ENCODE measurements at regions not wholly inside any gene's neighbourhood (a gene's known extent, or its start where the extent isn't known, plus 50 kb on each side); places are given as distances from the start of the nearest gene placed in this dataset.

DNA sequence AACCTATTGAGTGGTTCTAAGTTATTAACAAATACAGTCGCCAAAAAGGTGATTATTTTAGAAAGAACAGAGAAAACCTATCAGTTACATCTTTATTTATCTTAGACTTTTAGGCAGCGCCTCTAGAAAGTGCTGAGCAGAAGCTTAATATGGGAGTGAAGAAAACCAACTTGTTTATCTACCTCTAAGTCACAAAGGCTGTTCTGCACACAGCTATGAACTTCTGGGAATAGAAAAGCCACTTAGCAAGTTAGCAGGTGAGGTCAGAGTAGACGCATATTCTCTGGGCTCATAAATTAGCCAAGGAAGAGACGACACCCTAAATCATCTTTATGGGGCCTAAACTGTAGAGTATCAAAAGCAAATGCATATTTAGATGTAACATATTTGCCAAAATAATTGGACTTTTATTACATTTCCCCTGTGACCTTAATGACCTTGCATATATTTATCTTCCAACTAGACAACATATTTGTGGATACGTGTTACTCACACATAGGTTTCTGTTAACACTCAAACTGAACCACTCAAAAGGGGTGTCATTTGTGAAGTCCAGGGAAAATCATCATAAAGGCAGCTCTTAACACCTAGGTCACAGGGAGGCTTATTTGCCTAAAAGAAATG, 267.1 kb downstream of the ADGB start:
- no peak for DNase-seq

DNA sequence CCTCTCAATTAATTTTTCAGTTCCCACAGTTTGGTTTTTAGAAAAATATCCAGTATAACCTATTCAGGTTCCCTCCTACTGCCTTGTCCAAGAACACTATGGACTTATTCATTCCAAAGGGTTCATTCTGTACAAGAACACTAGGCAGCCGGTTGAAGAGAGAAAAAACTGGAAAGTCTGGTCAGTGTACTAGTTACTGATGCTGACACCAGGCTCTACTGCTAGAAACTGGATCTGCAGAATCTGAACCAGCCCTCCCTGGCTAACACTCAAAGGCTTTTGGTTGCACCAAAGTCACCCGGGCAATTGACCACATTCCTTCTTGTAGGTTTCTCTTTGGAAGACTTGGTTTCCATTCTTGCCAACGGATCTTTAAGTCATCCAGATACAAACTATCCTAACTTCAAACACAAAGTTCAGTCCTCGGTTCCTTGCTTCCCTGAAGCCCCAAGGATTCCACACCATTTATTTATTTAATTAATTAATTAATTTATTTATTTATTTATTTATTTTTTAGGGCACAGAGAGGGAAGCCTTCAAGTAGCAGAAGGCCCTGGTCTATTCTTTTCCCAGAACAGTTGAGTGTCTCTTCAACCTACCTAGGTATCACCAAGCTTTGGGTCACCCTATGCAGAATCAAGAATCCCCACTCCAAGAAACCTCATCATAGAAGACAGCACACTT, 268.1 kb downstream of the ADGB start:
- no peak for DNase-seq

DNA sequence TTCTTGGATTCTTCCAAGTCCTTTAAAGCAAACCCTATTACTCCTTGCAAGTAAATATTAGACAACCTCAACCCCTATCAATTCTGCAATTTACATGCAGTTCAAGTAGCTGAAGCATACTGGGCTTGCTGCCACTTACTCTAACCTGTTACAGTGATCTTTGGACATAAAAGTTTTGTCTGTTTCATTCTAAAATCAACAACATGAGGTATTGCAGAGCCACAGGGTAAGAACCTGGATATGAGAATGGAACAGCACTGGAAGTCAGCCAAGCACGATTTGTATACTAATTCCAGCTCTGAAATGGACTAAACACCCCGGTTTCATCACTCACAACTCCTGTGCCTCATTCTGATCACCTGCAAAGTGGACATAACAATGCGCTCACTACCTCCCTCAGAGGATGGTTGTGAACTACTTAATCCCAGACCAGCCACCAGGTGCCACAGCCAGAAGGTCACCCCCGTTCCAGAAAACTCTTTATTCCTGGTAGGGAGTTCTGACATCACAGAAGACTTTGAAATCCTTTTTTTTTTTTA, 270.0 kb downstream of the ADGB start:
- DNase-seq = no peak

DNA sequence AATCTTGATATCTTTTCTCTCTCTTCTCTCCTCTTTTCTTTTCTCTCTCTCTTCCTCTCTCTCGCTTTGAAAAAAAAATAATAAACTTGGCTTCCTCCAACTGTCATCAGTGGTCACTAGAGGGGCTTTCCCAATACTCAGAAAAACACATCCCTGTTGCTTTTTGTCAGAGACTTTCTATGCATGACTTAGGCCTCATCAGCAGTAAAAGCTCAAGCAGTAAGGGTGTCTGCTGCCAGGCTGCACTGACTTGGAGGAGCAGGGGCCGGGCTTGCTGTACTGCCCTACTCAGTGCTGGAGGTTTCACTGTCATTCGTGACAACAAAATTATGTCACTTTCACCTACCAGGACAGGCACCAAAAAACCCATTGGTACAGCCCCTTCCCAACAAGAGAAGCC, 272.0 kb downstream of the ADGB start:
- DNase-seq = no peak

DNA sequence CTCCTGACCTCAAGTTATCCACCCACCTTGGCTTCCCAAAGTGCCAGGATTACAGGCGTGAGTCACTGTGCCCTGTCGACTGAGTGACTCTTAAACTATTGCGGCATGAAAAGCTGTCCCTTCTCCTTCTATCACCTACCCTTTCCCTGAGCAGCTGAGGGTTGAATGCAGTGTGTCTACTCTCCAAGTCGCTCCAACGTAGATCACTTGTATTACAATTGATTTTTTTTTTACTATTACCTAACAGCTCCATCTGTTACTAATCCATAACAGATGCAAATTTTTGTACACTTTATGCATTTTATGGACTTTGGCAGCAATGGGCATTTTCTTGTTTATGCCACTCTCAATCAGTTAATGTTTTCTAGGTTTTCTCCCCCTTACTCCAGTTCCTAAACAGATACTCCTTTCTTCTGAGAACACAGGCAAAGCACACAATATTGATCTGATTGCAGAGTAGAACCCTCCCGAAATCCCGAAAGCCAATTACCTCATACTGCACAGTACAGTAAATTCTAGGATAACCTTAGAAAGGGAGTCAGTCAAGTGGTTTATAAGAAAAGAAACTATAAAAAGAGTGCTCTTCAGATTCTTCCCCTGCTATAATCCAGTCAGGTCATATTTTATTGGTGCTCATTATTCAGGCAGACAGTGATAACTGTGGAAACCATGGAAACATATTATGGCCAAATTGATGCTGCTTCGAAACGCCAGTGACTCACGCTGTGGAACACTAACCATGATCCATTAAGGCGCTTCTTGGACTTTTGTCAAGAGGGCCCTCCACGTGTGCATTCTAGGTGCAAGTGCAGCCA, 273.0 kb downstream of the ADGB start:
- no peak for DNase-seq

DNA sequence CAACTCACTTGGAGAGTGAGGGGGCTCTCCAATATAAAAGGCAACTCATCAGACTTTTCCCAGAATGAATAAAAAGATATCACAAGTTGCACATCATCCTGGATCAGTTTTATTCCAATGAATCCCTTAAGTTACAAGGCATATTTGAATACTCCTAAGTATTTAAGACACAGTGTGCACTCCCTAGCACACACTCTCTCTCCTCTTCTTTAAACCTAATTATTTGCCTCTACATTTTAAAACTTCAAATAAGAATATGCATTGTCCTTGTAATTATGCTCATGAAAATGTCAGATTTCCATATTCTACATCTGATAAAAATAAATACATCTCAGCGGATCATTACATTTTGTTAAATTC, 273.6 kb downstream of the ADGB start:
- DNase-seq = no peak

DNA sequence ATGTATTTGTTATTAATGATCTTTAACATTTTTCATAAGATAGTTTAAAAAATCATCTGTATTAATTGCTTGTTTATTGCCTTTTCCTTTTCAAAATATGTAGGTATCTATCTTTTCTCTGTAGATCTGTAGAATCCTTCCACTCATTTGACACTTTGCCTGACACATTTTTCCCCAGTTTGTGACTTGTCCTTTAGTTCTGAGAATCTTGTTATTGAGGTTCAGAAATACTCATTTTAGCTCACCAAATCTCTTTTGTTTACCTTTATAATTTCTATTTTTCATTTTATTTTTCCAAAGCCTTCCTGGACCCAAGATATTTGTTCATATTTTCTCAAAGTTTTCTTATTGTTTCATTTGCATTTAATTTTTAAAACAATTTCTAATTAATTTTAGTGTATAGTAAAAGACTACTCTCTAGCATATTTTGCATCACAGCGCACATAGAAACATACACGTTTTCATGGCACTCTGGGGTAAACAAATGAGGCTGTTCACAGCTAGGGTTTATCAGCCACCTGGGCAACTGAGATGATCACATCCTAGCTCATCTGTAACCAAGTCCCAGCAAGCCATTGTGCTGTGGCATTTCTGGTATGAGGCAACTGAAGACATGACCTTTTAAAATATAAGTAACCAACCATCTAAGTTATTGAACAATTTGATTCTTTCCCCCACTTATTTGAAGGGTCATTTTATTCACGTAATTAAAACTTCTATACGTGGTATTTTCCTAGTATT, 275.7 kb downstream of the ADGB start:
- no peak for DNase-seq

DNA sequence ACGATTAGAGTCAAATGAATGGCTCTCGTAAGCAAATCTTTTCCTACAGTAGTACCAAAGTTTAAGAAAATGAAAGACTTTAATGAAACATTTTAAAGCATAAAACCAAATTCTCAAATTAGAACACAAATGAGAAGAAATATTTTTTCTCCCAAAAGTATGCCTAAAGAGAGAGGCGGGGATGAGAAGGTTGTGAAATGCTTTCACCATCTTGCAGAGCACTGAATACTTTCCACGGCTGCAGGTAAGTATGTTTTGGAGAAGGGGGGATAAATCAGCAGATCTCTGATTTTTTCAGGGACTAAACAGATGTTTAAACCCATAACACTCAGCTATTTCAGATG, 277.1 kb downstream of the ADGB start:
- no peak for DNase-seq

DNA sequence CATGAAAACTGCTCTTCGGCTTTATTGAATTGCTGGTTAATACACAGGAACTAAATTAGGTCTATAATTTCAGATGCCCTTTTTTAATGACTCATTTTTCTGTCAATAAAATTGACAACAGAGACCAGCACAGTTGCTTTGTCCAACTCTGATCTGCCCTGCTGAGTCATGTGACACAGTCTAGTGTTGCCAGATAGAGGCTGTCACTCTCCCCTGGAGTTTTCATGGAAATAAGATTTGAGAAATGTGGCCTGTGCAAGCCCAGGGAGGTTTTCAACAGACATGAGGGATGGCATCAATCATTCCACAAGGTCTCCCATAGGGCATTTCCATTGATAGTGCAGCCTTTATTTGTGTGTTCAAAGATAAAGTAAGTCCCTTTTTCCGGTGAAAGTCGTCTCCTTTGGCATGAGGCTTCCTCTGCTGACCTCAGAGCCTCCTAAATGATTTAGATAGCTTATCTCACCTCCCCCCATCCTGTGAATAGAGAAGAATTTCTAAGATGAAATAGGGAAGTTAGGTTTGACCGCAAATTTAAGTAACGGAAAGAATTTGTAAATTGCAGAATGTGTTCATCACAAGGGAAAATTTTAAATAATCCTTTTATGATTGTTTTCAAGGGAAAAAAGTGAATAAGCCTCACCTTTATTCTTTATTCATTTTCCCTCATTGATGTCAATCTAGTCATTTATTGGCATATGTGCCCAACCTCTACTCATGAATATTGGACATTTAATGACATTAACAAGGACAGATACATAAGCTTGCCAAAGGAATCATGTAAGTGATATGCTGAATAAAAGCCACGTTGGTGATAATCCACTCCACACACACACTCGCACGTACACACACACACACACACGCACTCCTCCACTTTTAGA, 277.7 kb downstream of the ADGB start:
- no peak for DNase-seq

DNA sequence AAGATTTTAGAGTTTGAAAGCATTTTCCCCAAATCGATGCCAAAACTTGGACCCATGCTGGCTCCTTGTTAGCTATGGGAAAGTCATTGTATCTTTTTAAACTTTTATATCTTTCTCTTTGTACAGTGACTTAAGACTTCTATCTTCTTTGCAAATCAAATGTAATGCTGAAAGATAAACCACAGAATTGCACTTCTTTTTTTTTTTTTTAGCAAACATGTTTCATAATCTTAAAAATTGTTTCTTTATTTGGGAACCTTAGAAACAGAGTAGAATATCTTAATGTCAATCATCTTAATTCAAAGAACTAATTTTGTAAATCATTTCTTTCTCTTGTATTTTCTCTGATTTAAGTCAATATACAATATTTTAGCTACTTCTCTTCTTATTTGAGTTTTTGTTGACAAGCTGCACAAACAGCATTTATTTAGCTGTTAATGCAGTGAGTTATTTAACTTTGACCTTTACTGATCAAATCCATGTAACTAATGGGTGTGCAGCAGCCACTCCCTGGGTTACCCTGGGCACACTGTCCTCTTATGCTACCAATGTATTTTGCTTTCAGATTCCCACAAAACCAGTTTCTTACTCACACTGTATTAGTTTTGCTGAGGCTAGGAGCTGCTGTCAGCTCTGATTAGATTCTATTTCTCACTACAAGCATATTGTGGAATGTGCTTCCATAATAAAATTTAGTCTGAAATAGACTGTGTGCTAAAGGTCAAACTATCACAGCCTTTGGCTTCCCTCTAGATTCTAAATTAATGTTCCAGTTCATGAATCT, 279.6 kb downstream of the ADGB start:
- no peak for DNase-seq

DNA sequence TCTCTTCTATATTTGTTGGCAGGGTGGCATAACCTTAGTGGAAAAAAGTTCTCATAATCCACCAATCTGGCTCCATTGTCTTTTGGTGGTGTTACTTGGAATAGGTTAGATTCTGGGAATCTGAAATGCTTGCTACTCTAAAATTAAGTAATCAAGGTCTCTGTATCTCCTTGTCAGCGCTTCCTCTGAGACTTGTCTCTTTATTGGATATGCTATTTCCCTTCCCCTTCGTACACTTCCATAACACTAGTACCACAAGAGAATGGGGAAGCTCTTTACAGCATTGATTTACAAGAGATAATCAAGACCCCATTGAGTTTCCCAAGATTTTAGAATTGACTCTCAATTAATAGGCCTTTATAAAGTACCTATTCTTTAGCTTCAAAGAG, 280.2 kb downstream of the ADGB start:
- DNase-seq = no peak

DNA sequence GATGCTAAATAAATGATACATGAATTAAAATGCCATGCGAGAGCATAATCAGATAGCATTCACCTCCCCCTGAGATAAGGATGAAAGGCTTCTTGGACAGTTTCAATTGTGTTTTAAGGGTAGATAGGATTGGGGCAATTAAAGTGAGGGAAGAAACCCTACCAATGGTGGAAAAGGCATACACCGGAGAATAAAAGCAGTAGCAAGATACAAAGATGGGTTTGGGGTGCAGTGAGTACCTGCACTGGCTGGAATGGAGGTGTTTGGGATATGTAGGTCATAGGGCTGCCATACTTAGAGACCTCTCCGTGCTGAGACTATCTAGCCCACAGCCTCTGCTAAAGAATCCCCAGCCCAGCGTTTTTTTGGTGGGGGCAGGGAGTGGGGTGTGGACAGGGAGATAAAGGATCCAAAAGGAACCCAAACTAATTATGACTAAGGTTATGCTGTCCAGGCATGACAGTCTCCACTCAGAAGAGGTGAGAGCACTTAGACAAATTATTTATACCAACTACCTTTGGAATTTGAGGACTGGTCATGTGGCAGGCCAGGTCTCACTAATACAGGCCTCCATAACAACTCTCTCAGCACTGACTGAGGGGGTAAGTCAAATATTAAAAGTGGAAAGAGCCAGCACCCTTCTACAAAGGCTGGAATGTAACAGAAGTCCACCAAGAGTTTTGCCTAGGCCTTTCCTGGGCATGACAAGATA, 280.8 kb downstream of the ADGB start:
- no peak for DNase-seq

DNA sequence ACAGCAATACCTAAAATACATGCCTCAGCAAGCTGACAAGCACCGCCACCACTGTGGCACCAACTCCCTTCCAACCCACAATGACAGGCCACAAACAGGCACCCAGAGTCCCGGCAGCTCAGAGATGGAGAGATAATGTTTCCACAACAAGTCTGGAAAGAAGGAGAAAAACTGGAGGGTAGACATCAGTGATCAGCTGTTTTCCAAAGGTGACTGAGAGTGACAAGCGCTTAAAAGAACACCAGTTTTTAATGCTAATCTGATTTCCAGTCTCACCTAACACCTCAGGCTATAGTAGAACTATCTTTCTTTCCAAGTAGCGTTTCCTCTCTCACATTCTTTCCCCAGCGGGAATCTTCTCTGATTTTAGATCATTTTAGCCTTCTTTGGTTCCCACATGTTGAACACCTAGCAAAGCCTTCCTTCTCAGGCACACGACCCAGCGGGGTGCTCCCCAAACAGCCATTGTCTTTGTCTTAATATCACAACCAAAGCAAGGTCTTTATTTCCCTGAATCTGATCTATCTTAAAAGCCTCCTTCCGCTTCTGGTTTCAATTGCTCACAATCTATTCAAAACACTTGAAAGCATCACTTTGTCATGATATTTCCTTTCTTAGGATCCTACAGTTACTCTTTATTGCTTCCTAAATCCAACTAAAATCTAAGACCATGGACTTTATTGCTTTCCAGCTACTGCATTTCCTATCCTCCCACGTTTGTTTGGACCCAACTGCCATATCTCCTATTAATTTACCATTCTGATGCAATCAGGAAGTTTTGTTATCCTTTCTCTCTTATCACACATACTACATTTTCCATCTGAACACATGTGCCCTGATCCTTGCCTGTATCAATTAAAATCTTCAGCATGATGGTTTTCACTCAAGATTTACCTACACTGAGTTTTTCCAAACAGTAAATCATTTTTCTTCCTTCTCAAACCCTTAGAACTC, 282.7 kb downstream of the ADGB start:
- no peak for DNase-seq

DNA sequence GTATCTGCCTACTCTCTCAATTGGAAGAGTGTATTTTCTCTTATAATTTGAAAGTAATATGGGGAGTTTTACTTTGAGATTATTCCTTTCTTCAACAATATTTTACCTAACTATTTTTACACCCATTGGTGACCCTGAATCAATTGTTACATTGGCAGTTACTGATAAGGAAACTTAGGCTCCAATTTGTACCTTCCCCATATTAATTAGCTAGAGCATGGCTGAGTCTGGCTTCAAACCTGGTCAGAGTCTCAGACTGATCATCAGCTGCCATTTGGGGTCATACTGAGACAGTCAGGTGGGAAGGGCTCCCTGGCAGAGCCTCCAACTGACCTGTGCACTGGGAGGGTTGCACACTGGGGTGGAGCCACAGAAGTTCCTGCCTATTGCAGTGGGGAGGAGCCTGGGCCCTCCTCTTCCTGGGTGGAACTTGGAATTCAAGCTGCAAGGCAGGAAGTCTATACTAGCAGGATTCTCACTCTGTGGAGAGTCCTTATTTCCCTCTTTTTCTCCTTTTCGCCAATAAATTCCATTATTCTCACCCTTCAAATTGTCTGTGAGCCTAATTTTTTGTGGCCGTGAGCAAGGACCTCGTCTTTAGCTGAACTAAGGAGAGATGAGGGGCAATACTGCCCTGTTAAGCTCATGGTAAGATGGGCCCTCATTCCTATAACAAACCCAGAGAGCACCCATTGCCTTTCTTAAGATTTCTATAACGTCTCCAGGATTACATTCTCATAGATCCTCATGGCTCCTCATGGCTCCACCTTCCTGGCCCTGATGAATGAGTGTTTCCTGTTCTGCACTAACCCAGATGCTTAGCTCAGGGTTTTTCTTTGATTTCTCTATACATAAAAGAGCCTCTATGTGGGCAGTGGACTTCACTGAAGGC, 285.1 kb downstream of the ADGB start:
- no peak for DNase-seq

DNA sequence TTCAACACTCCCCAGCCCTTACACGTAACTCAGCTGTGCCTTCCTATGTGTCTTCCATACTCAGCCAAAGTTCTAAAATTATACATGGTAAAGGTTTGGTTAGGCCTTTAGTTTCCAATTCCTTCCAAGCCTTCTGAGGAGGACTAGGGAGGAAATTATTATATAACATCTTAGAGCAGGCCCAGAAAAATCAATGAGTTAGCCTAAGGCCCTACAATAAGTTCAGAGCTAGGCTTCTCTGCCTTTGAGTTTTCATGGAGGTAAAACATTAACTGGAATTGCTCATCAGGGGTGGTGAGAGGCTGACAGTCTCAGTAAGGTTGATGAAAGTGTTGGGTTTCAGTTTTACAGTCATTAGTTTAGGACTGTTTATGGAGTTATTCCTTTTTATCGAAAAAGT, 286.0 kb downstream of the ADGB start:
- no peak for DNase-seq

DNA sequence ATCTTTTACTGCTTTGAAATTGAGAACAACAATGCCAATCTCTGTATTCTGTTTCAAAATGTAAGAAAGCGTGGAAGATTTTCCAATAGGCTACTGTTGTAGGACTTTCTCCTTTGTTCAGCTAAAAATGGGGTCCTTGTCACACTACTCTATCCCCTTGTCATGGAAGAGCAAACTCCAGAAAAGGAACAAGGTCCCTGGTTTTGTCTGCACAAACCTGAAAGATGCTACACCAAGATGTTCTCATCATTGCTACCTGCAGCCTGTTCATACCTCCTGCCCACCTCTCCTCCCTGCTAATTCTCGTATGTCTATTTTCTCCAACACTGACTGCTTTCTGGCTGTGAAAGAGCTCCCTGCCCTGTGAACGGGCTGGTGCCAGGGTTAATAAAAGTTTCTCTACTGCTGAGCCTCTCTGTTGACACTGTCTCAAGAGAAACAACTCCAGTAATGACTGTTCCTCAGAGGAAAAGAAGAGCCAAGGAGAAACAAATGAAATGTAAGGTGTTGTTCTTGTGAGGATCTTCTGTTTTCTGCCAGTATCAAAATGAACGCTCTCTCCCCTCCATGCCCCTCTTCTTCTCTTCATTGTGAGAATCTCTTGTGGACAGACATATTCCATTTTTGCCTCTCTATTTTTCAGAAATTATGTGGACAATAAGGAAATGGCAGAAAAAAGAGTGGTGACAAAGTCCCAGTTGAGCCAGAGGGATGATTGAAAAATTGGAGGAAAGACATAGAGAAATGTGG, 287.1 kb downstream of the ADGB start:
- DNase-seq = no peak
